Neural cell (in vitro differentiated cells): ENCODE measurements at regions not wholly inside any gene's neighbourhood (a gene's known extent, or its start where the extent isn't known, plus 50 kb on each side); places are given as distances from the start of the nearest gene placed in this dataset.

Experiments
- CTCF ChIP-seq: fragments of 450-650 bp; IDR thresholded peaks from 2 replicates; pipeline ENCODE4 v1.5.1; 2014; ENCODE audit warnings: antibody characterized with exemption, mild to moderate bottlenecking, moderate library complexity; ENCODE audit not compliant: poor library complexity, severe bottlenecking
- EZH2 ChIP-seq: fragments of 200-600, 300-800 bp; shearing (Covaris generic), sonication (generic); IDR thresholded peaks from 2 replicates; pipeline ENCODE4 v1.6.1; 2014; ENCODE audit warnings: antibody characterized with exemption, low read length, borderline replicate concordance, mild to moderate bottlenecking; ENCODE audit not compliant: insufficient read depth, poor library complexity, severe bottlenecking
- POLR2AphosphoS5 ChIP-seq: IDR thresholded peaks from 2 replicates; pipeline ENCODE4 v1.6.1; 2012
- REST ChIP-seq: IDR thresholded peaks from 2 replicates; pipeline ENCODE4 v1.6.1; 2012; ENCODE audit warnings: borderline replicate concordance

GRCh38 chr1:178652506-178653490, 72.2 kb upstream of the RALGPS2 start:
- no peak for TF ChIP-seq CTCF
- no peak for TF ChIP-seq EZH2
- TF ChIP-seq REST = no peak
- TF ChIP-seq POLR2AphosphoS5 = no peak
